ENCODE measurements at regions not wholly inside any gene's neighbourhood (a gene's known extent, or its start where the extent isn't known, plus 50 kb on each side); places are given as distances from the start of the nearest gene placed in this dataset.

- intact Hi-C loops (cut with micrococcal nuclease) = no loop called here
- Histone ChIP-seq H3K9me3 (ENCODE audit: control extremely low read depth in 1 of 3, control insufficient read depth in 2 of 3, insufficient read depth in 1 of 3, low read length in 2 of 3) (no peaks in the 10 kb centered on the region), H3K79me2 (ENCODE audit: control insufficient read depth, insufficient read depth, low read length) (no peaks in the 10 kb centered on the region), H3K4me1 (ENCODE audit: control insufficient read depth in 2 of 2, insufficient read depth in 2 of 2, low read length in 2 of 2) (peaks cover 7 to 8% of the 10 kb centered on the region in 2 donors), H2AFZ (ENCODE audit: insufficient read depth, low read depth, low read length, poor library complexity, severe bottlenecking) (no peak overlapping the region), H3K27ac (ENCODE audit: low read length in 2 of 2) (no peak overlapping the region), H3K36me3 (replicated peaks in 1 of 2; ENCODE audit: control extremely low read depth in 1 of 2, control insufficient read depth in 1 of 2, extremely low read depth in 1 of 2, insufficient read depth in 2 of 2, low read length in 1 of 2) (no peaks in the 10 kb centered on the region), H4K20me1 (ENCODE audit: control insufficient read depth, insufficient read depth, low read length, poor library complexity, severe bottlenecking) (no peaks in the 10 kb centered on the region), H3K4me3 (ENCODE audit: control extremely low read depth in 1 of 5, extremely low read depth in 1 of 5, insufficient read depth in 1 of 5, low read depth in 2 of 5, low read length in 4 of 5) (no peak overlapping the region), H3K27me3 (replicated peaks in 1 of 4; ENCODE audit: control extremely low read depth in 1 of 4, control insufficient read depth in 3 of 4, insufficient read depth in 4 of 4, low read length in 3 of 4) (no peaks in the 10 kb centered on the region), H3K4me2 (replicated peaks; ENCODE audit: low read depth, low read length, poor library complexity, severe bottlenecking) (no peak overlapping the region), H3K9ac (ENCODE audit: low read length) (no peak overlapping the region)
- no peak for TF ChIP-seq EZH2 (IDR thresholded peaks at IDR 0.05; ENCODE audit: borderline replicate concordance, insufficient read depth, low read depth, low read length, poor library complexity, severe bottlenecking)
- TF ChIP-seq, protein P1, sequence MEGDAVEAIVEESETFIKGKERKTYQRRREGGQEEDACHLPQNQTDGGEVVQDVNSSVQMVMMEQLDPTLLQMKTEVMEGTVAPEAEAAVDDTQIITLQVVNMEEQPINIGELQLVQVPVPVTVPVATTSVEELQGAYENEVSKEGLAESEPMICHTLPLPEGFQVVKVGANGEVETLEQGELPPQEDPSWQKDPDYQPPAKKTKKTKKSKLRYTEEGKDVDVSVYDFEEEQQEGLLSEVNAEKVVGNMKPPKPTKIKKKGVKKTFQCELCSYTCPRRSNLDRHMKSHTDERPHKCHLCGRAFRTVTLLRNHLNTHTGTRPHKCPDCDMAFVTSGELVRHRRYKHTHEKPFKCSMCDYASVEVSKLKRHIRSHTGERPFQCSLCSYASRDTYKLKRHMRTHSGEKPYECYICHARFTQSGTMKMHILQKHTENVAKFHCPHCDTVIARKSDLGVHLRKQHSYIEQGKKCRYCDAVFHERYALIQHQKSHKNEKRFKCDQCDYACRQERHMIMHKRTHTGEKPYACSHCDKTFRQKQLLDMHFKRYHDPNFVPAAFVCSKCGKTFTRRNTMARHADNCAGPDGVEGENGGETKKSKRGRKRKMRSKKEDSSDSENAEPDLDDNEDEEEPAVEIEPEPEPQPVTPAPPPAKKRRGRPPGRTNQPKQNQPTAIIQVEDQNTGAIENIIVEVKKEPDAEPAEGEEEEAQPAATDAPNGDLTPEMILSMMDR (IDR thresholded peaks at IDR 0.05) = no peak
- ChIA-PET CTCF (no interaction called here), POLR2A (no interaction called here)
- Mint-ChIP-seq H3K27me3 (peaks cover 11% of the 10 kb centered on the region), H3K27ac (no peak overlapping the region), H3K4me1 (peaks cover 9% of the 10 kb centered on the region), H3K4me3 (no peak overlapping the region), H3K9me3 (ENCODE audit: insufficient read depth) (no peaks in the 10 kb centered on the region)
- ATAC-seq (ENCODE audit: low read depth) (no peak), DNase-seq (no peak)
- no CpG with 5 or more reads among the region's 2 CpGs for WGBS (ENCODE audit: insufficient coverage)
These were observed 168.1 kb upstream of the RMP24 start for GRCh38 chr18:35804377-35804776.

DNA sequence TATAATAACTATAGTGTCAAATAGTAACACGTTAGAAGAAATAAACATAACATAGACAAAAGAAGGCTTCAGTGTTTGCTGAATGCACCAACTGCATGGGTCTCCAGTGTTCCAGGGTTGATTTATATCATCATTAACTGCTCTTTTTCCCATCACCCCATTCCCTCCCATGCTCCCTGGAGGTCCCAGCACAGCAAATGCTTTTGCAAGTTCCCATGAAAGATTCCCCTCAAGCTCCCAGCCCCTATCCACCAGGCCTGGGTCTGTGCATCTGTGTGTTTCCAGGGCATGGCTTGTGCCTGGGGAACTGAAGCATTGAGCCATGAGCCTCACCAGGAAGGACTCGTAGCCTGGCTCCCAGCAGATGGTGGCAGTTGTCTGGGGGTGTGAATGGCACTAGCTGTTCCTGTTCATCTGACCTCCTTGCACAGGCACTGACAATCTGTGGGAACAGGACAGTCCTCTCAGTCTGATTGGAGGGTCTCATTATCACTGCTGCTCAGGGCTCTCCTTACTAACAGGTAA is 164.6 kb upstream of the RMP24 start:
- H3K36me3 ChIP-seq (replicated peaks in 1 of 2; ENCODE audit: control extremely low read depth in 1 of 2, control insufficient read depth in 1 of 2, extremely low read depth in 1 of 2, insufficient read depth in 2 of 2, low read length in 1 of 2) = no peaks in the 10 kb centered on the region
- H3K27me3 ChIP-seq (replicated peaks in 1 of 4; ENCODE audit: control extremely low read depth in 1 of 4, control insufficient read depth in 3 of 4, insufficient read depth in 4 of 4, low read length in 3 of 4) = no peaks in the 10 kb centered on the region
- Mint-ChIP-seq H3K9me3 (ENCODE audit: insufficient read depth) (no peaks in the 10 kb centered on the region), H3K27ac (no peak overlapping the region), H3K4me3 (no peak overlapping the region), H3K4me1 (peaks cover 24% of the 10 kb centered on the region), H3K27me3 (peaks cover 20% of the 10 kb centered on the region)
- no peaks in the 10 kb centered on the region for H3K9me3 ChIP-seq (ENCODE audit: control extremely low read depth in 1 of 3, control insufficient read depth in 2 of 3, insufficient read depth in 1 of 3, low read length in 2 of 3)
- CTCF ChIA-PET = no interaction called here
- TF ChIP-seq EZH2 (IDR thresholded peaks at IDR 0.05; ENCODE audit: borderline replicate concordance, insufficient read depth, low read depth, low read length, poor library complexity, severe bottlenecking) = no peak
- TF ChIP-seq, protein P1 (IDR thresholded peaks at IDR 0.05) = no peak
- 50% methylated on average over 1 of the region's 2 CpGs for WGBS (ENCODE audit: insufficient coverage)
- H3K79me2 ChIP-seq (ENCODE audit: control insufficient read depth, insufficient read depth, low read length) = no peaks in the 10 kb centered on the region
- H4K20me1 ChIP-seq (ENCODE audit: control insufficient read depth, insufficient read depth, low read length, poor library complexity, severe bottlenecking) = no peaks in the 10 kb centered on the region
- no peak overlapping the region for H3K27ac ChIP-seq (ENCODE audit: low read length in 2 of 2)
- no peak overlapping the region for H3K4me3 ChIP-seq (ENCODE audit: control extremely low read depth in 1 of 5, extremely low read depth in 1 of 5, insufficient read depth in 1 of 5, low read depth in 2 of 5, low read length in 4 of 5)
- no peak overlapping the region for H2AFZ ChIP-seq (ENCODE audit: insufficient read depth, low read depth, low read length, poor library complexity, severe bottlenecking)
- intact Hi-C loops (cut with micrococcal nuclease) = no loop called here
- DNase-seq (no peak), ATAC-seq (ENCODE audit: low read depth) (no peak)
- no peak overlapping the region for H3K9ac ChIP-seq (ENCODE audit: low read length)
- H3K4me1 ChIP-seq (ENCODE audit: control insufficient read depth in 2 of 2, insufficient read depth in 2 of 2, low read length in 2 of 2) = peaks cover 17 to 20% of the 10 kb centered on the region in 2 donors
- POLR2A ChIA-PET = no interaction called here
- H3K4me2 ChIP-seq (replicated peaks; ENCODE audit: low read depth, low read length, poor library complexity, severe bottlenecking) = no peak overlapping the region

Measured in B cell (primary cell).